ENCODE measurements at regions not wholly inside any gene's neighbourhood (a gene's known extent, or its start where the extent isn't known, plus 50 kb on each side); places are given as distances from the start of the nearest gene placed in this dataset.

DNA sequence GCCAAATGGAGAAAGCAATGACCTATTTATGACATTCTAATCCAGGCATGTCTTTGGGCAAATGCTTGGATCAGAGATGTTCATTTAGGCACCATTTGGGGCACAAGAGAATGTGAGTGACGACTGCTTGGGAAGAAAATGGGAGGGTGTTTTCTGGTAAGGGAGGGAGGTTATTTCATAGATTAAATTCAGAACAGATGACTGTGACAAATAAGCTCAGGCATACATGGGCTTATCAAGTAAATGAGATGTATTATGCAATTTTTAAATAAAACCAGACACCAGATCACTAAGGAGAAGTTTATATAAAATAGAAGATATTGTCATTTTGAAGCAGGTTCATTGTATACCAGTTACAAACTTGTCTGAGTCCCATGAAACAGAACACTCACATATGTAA, 71.4 kb upstream of the UGT8 start:
- no peak for DNase-seq (ENCODE audit: low read depth, low spot score)

GRCh38 chr4:114527637-114528036, 71.0 kb upstream of the UGT8 start:
- no peak for DNase-seq (ENCODE audit: low read depth, low spot score)

GRCh38 chr4:114535725-114536124, 62.9 kb upstream of the UGT8 start:
- no peak for DNase-seq (ENCODE audit: low read depth, low spot score)

GRCh38 chr4:114537352-114537751, 61.3 kb upstream of the UGT8 start:
- DNase-seq (ENCODE audit: low read depth, low spot score), result no peak

GRCh38 chr4:114538012-114538617, 60.5 kb upstream of the UGT8 start:
- no peak for DNase-seq (ENCODE audit: low read depth, low spot score)

DNA sequence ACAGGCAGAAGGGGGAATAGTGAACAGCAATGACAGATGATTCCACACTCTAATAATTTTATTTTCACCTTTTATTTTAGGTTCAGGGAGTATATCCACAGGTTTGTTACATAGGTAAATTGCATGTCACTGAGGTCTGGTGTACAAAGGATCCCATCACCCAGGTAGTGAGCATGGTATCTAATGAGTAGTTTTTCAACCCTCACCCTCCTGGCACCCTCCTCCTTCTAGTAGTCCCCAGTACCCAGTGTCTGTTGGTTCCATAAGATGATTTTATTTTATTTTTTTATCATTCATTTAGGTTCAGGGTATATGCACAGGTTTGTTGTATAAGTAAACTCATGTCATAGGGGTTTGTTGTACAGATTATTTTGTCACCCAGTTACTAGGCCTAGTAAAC, 58.6 kb upstream of the UGT8 start:
- no peak for DNase-seq (ENCODE audit: low read depth, low spot score)

DNA sequence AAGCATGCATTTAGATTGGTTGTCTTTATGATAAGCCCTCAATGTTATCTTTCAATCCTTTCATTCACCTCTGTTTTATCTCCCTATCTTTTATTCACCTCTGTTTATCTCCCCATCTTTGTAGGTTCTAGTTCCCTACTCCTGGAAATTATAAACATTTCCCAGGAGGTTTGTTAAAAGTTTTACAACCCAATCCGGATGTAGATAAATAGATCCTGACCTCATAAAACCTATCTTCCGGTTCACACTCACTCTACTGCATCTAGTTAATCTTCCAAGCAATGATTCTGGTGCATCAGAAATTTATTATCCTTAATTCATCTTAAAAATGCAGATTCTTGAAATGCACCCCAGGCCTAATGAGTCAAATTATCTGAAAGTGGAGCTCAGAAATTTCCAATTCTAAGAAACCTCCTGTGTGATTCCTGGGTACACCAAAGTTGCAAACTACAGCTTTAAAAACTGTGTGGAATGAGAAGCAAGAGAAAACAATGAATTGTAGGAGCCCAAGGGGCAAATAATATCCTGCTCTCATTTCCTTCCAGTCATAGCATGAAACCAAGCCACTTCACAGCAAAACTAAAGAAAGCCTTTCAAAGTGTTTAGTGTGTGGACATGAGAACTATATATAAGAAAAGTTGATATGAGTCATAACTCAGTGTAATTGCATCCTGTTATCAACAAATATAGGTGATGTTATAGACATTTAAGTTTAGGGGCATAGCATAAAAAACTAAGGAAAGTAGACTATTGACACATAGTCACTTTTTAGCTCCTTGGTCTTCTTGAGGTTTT, 51.1 kb upstream of the UGT8 start:
- no peak for DNase-seq (ENCODE audit: low read depth, low spot score)

Data from smooth muscle cell of the brain vasculature (primary cell).